PC-3 (cell line): ENCODE measurements at regions not wholly inside any gene's neighbourhood (a gene's known extent, or its start where the extent isn't known, plus 50 kb on each side); places are given as distances from the start of the nearest gene placed in this dataset.

Experiments
- ATAC-seq: fragments of 200-7000 bp; cut with Tn5 transposase; 2 replicates; pipeline ENCODE4 v1.9.1; 2020; ENCODE audit warnings: mild to moderate bottlenecking, moderate library complexity
- BruUV-seq: library from RNA; stranded (reverse); fragments of 400-500 nt; replicated peaks from 2 replicates; lab custom pipeline; 2021; lab: Mats Ljungman, UMichigan
- CTCF ChIA-PET: fragments of 300-600 bp; sonication (Branson Sonifier 250); formaldehyde crosslinking; loops from one replicate; lab custom pipeline; 2022; ENCODE audit warnings: antibody characterized with exemption; lab: Charles Lee
- POLR2A ChIA-PET: fragments of 300-600 bp; sonication (Branson Sonifier 250); formaldehyde crosslinking; loops from one replicate; lab custom pipeline; 2022; ENCODE audit warnings: antibody characterized with exemption; ENCODE audit not compliant: unreplicated experiment; lab: Charles Lee
- DNase-seq: peaks from one replicate; pipeline ENCODE4 v3.0.0-alpha.2; 2015
- H2AFZ ChIP-seq: fragments of 300-600 bp; sonication (generic); 2 replicates; pipeline ENCODE4 v1.6.0; 2016; ENCODE audit warnings: antibody characterized with exemption, low read length
- H3F3A ChIP-seq: fragments of 300-600 bp; sonication (generic); one replicate; pipeline ENCODE4 v1.6.0; 2017; ENCODE audit warnings: antibody characterized with exemption, low read length, control low read depth, mild to moderate bottlenecking; ENCODE audit not compliant: unreplicated experiment
- H3K27ac ChIP-seq: fragments of 300-600 bp; sonication (generic); 2 replicates; pipeline ENCODE4 v1.5.1; 2016; ENCODE audit warnings: mild to moderate bottlenecking, low read length
- H3K27me3 ChIP-seq: fragments of 300-600 bp; sonication (generic); 2 replicates; pipeline ENCODE4 v1.6.1; 2016; ENCODE audit warnings: low read length, mixed read lengths
- H3K36me3 ChIP-seq: fragments of 300-600 bp; sonication (generic); 2 replicates; pipeline ENCODE4 v1.6.1; 2016; ENCODE audit warnings: low read depth, mixed run types, low read length, mixed read lengths
- H3K4me1 ChIP-seq: fragments of 300-600 bp; sonication (generic); 2 replicates; pipeline ENCODE4 v1.5.1; 2016; ENCODE audit warnings: low read length; ENCODE audit not compliant: insufficient read depth
- H3K4me2 ChIP-seq: fragments of 300-600 bp; sonication (generic); 2 replicates; pipeline ENCODE4 v1.6.0; 2016; ENCODE audit warnings: low read length
- H3K4me3 ChIP-seq: fragments of 300-600 bp; sonication (generic); 2 replicates; pipeline ENCODE4 v1.5.1; 2016; ENCODE audit warnings: mild to moderate bottlenecking, low read length, mixed read lengths
- H3K79me2 ChIP-seq: fragments of 300-600 bp; sonication (generic); 2 replicates; pipeline ENCODE4 v1.6.1; 2017; ENCODE audit warnings: low read length, mixed read lengths
- H3K9ac ChIP-seq: fragments of 300-600 bp; sonication (generic); 2 replicates; pipeline ENCODE4 v1.6.0; 2016; ENCODE audit warnings: mild to moderate bottlenecking, low read length
- H3K9me2 ChIP-seq: fragments of 300-600 bp; sonication (generic); replicated peaks from 2 replicates; pipeline ENCODE4 v1.6.1; 2016; ENCODE audit warnings: mixed run types, low read length, mixed read lengths
- H3K9me3 ChIP-seq: fragments of 300-600 bp; sonication (generic); 2 replicates; pipeline ENCODE4 v1.6.1; 2016; ENCODE audit warnings: low read length, mixed read lengths
- H4K20me1 ChIP-seq: fragments of 300-600 bp; sonication (generic); 2 replicates; pipeline ENCODE4 v1.6.1; 2016; ENCODE audit warnings: low read length, mixed read lengths
- CTCF ChIP-seq: fragments of 300-600 bp; sonication (generic); conservative IDR thresholded peaks from 2 replicates; pipeline ENCODE4 v1.5.1; 2017; ENCODE audit warnings: antibody characterized with exemption, low read depth, mild to moderate bottlenecking, low read length
- EZH2 ChIP-seq: fragments of 300-600 bp; sonication (generic); IDR thresholded peaks from one replicate; pipeline ENCODE4 v1.6.1; 2017; ENCODE audit warnings: antibody characterized with exemption, mild to moderate bottlenecking, low read length; ENCODE audit not compliant: unreplicated experiment
- EZH2phosphoT487 ChIP-seq: fragments of 300-600 bp; sonication (generic); IDR thresholded peaks from 2 replicates; pipeline ENCODE4 v1.6.1; 2018; ENCODE audit warnings: mild to moderate bottlenecking, antibody characterized with exemption, low read length, borderline replicate concordance
- intact Hi-C: fragments of 100-400 bp; cut with micrococcal nuclease; formaldehyde crosslinking; loops from 2 replicates; pipeline ENCODE4 v1.9.0; 2023

- no TSS peak for BruUV-seq
- Histone ChIP-seq H3K4me2 (no peak overlapping the region), H3K27ac (no peak overlapping the region), H3K79me2 (no peaks in the 10 kb centered on the region), H4K20me1 (no peaks in the 10 kb centered on the region), H3K27me3 (no peaks in the 10 kb centered on the region), H3F3A (no peaks in the 10 kb centered on the region), H3K36me3 (no peaks in the 10 kb centered on the region), H3K9me3 (no peaks in the 10 kb centered on the region), H3K9me2 (no peaks in the 10 kb centered on the region), H3K4me3 (no peak overlapping the region), H3K9ac (no peak overlapping the region), H3K4me1 (no peaks in the 10 kb centered on the region), H2AFZ (peak overlapping the region; percentile 7; the same call in 1 of the 2 replicates)
- TF ChIP-seq EZH2phosphoT487 (no peak), EZH2 (no peak)
- DNase-seq (no peak), ATAC-seq (no peak)
- POLR2A ChIA-PET = no interaction called here
- CTCF ChIA-PET = no interaction called here
- intact Hi-C loops = no loop called here
Measured at GRCh38 chr4:63678358-63678931, 730.8 kb downstream of the TECRL start.

- no peaks in the 10 kb centered on the region for H3K4me1 ChIP-seq
- no peaks in the 10 kb centered on the region for H3K9me2 ChIP-seq
- H3K4me2 ChIP-seq = no peak overlapping the region
- H4K20me1 ChIP-seq = no peaks in the 10 kb centered on the region
- no peak overlapping the region for H3K9ac ChIP-seq
- no peaks in the 10 kb centered on the region for H3K79me2 ChIP-seq
- no peaks in the 10 kb centered on the region for H3K36me3 ChIP-seq
- H3F3A ChIP-seq = no peaks in the 10 kb centered on the region
- no peak for TF ChIP-seq EZH2phosphoT487
- no peak for TF ChIP-seq EZH2
- TF ChIP-seq CTCF = no peak
- intact Hi-C loops = no loop called here
- DNase-seq = peak; percentile 26
- H3K27me3 ChIP-seq = no peaks in the 10 kb centered on the region
- no peak overlapping the region for H3K27ac ChIP-seq
- H2AFZ ChIP-seq = no peak overlapping the region
- H3K9me3 ChIP-seq = no peaks in the 10 kb centered on the region
- POLR2A ChIA-PET = no interaction called here
- peak; percentile 79 for ATAC-seq
- H3K4me3 ChIP-seq = no peak overlapping the region
- BruUV-seq = no TSS peak
- CTCF ChIA-PET = no interaction called here
Measured at GRCh38 chr4:63670735-63671134, 738.5 kb downstream of the TECRL start.

GRCh38 chr4:63663870-63664269 lies 745.4 kb downstream of the TECRL start:
- DNase-seq (no peak), ATAC-seq (no peak)
- H3K79me2 ChIP-seq = no peaks in the 10 kb centered on the region
- no peaks in the 10 kb centered on the region for H3K36me3 ChIP-seq
- no peak overlapping the region for H2AFZ ChIP-seq
- H3K9me2 ChIP-seq = no peaks in the 10 kb centered on the region
- no peak overlapping the region for H3K9ac ChIP-seq
- no peaks in the 10 kb centered on the region for H3K27me3 ChIP-seq
- TF ChIP-seq CTCF (no peak), EZH2phosphoT487 (no peak), EZH2 (no peak)
- no peaks in the 10 kb centered on the region for H3K9me3 ChIP-seq
- no peaks in the 10 kb centered on the region for H3K4me1 ChIP-seq
- no peak overlapping the region for H3K4me3 ChIP-seq
- H3K27ac ChIP-seq = no peak overlapping the region
- ChIA-PET POLR2A (no interaction called here), CTCF (no interaction called here)
- H3F3A ChIP-seq = no peaks in the 10 kb centered on the region
- H4K20me1 ChIP-seq = no peaks in the 10 kb centered on the region
- intact Hi-C loops = no loop called here
- H3K4me2 ChIP-seq = no peak overlapping the region
- BruUV-seq = no TSS peak
